GM03348 (cell line): ENCODE measurements at regions not wholly inside any gene's neighbourhood (a gene's known extent, or its start where the extent isn't known, plus 50 kb on each side); places are given as distances from the start of the nearest gene placed in this dataset.
"Not testable (repeated sequence)": the region's sequence is repeated elsewhere in the genome, so short reads cannot be mapped to it uniquely, and the experiment has no call there.

Experiments used
- DNase-seq: peaks from one replicate; pipeline ENCODE4 v3.0.0; 2012; ENCODE audit warnings: low spot score

DNA sequence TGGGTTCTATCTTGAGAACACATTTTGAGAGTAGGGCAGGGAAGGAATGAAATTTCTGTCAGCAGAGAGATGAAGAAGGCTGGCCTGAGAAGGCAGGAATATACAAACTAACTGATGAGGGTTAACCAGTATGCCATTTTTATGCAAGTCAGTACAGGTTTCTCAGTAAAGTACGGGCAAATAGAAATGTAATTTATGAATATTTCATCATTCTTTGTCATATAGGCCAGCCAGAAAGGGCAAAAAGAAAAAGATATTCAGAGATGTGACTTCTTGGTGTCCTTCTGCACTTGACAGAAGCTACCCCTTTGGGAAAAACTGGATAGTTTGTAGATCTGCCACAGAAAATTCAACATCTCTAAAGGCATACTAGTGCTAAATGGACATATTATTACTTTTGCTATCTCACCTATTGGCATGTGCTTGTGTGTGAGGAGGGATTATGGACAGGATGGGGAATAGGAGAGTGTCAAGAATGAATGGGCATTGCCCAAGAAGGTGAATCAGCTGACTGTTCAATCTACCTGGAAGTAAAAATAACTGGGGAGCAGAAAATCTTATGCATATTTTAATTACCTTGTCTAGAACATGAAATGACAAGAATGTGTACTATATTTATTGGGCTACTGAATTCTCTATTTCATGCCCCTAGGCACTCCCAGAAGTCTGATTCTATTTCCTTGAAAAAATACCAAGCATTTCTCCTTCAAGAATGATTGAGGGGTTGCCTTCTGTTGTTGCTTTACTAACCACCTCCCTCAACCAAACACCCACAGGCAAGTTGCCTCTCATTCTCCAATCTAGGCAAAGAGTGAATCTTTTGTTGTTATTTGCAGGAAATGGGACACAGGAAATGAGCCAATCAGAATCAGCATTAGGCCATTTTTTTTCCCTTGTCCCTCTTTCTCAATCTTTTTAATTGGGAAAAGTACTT is 175.1 kb upstream of the SLC38A2 start:
- peak; percentile 36 for DNase-seq

GRCh38 chr12:46546634-46547273 is 174.2 kb upstream of the SLC38A2 start:
- DNase-seq: peak; percentile 46

DNA sequence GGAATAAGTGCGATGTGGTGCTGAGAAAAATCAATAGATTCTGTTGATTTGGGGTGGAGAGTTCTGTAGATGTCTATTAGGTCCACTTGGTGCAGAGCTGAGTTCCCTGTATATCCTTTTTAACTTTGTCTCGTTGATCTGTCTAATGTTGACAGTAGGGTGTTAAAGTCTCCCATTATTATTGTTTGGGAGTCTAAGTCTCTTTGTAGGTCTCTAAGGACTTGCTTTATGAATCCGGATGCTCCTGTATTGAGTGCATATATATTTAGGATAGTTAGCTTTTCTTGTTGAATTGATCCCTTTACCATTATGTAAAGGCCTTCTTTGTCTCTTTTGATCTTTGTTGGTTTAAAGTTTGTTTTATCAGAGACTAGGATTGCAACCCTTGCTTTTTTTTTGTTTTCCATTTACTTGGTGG is 170.8 kb upstream of the SLC38A2 start:
- DNase-seq: not testable (repeated sequence)

DNA sequence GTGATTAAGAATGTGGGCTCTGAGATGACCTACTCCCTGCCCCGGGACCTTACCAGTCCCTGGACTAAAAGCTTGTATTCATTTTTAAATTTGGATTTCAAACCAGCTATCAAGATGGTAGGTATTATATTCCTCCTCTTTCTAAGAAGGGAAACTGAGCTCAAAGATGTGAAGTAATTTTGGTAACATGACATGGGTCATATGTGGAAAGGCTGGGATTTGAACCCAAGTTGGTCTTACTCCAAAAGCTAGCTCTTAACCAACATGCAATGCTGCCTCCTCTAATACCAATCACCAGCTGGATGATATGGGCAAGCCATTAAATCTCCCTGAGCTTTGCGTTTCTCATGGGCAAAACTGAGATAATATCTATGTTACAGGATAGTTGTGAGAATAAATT is 166.4 kb upstream of the SLC38A2 start:
- DNase-seq: no peak

- DNase-seq: no peak
These were observed 164.9 kb upstream of the SLC38A2 start for GRCh38 chr12:46537387-46537955.

GRCh38 chr12:46536316-46536715 is 163.7 kb upstream of the SLC38A2 start:
- not testable (repeated sequence) for DNase-seq

DNA sequence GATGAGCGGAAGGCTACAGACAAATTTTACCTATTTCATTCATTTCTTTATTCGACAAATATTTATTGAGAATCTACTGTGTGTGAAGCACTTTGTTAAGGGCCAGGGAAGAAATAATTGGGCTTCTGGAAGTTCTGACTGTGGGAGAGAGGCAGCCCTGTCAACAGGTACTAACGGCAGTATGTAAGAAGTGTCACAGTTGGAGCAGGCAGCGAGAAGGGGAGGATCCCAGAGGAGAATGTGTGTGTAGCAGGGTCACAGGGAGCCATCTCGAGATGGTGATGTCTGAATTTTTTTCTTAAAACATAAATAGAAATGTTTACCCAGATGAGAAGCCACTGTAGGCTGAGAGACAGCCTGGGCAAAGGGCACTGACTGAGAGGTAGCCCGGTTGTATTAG is 163.3 kb upstream of the SLC38A2 start:
- no peak for DNase-seq

DNA sequence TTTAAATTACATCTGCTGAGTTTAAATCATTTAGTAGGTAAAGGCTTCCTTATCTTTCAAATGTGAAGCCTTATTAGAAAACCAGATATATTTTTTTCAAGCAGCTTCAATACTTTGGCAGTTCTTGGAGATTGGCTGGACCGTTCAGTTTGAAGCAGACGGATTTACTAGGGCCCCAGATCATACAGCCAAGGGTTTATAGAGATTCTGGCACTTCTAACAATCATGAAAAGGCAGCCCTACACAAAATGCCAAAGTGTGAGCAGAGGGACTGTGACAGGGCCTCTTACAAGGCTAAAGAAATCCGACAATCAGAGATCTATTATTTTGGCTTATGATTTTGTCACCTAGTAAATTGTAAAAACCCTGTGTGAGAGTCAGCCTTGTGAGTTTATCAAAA is 162.8 kb upstream of the SLC38A2 start:
- DNase-seq: no peak

- no peak for DNase-seq
These were observed 161.8 kb upstream of the SLC38A2 start for GRCh38 chr12:46534327-46534840.

- no peak for DNase-seq
These were observed 161.2 kb upstream of the SLC38A2 start for GRCh38 chr12:46533723-46534122.

DNA sequence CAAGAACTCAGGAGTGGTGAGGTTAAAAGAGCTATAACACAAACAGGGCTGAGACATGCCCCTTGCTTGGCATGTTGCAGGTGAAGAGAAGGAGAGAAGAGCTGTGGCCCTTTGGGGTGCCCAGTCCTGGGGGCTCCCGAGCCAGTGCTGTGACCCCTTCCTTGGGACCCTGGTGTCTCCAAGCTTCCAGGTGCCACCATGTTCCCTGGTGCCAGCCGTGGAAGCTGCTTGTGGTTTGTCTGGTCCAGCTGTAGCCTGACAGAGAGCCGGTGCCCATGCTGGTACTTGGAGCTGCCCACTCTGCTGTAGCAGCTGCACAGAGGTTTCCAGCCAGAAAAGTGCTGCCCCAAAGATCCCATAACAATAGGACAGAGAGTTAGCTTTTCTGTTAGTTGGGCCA is 159.2 kb upstream of the SLC38A2 start:
- DNase-seq: no peak

GRCh38 chr12:46531059-46531785 is 158.6 kb upstream of the SLC38A2 start:
- DNase-seq: no peak

GRCh38 chr12:46530373-46531056 is 157.9 kb upstream of the SLC38A2 start:
- no peak for DNase-seq

DNA sequence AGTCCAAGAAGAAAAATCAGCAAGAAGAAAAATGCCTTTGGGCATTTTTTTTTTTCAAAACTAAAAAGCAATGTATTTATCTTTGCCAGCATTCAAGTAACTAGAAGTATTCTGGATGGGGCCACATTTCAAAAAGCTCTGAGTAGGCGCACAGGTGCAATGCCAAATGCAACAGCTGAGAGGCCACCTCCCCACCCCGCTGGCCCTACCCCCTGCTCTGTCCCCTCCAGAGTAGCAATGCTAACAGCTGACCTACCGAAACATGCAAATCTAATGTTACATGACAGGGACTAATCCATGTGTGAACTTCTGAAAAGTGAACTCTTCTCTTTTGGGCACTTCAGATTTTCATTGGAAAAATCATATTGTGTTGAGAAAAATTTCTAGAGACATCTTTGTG is 153.7 kb upstream of the SLC38A2 start:
- DNase-seq: no peak

GRCh38 chr12:46524778-46525177 is 152.2 kb upstream of the SLC38A2 start:
- peak; percentile 73 for DNase-seq

GRCh38 chr12:46523863-46524770 is 151.5 kb upstream of the SLC38A2 start:
- peak; percentile 78 for DNase-seq

- DNase-seq: no peak
These were observed 150.9 kb upstream of the SLC38A2 start for GRCh38 chr12:46523446-46523845.

DNA sequence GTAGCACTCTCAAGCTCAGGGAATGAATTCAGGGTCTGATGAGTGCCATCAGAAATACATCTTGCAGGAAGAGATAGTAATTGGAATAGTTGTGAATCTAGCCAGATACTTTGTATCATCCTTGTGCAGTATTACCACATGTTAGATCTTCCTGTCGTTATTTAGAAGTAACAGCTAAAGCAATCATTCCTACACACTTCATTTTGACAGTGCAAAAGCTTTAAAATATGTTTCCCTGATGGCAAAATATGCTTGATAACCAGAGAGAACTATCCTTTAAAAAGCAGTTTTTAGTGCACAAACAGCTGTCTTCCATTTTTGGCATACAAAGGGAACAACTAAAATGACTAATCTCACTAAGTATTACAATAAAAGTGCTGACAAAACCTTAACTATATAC is 149.5 kb upstream of the SLC38A2 start:
- DNase-seq: peak; percentile 24

- no peak for DNase-seq
These were observed 148.6 kb upstream of the SLC38A2 start for GRCh38 chr12:46521145-46521544.

DNA sequence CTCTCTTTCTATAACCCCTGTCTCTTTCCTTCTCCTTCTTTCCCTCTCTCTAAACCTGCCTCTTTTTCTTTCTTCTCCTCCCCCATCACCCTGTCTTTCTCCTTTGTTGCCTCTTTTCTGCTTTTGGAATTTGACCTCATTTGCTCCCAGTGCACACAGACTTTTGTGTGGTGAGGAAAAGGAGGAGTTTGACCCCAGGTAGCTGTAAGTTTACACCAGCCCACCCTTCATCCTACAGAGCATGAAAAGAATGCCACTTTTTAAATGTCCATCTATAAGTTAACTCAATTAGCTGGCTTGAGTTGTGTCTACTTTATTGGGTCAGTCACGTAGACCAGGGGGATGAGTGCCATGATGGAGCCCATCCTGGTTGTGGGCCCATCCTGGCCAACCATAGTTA is 146.8 kb upstream of the SLC38A2 start:
- no peak for DNase-seq
